ENCODE measurements at regions not wholly inside any gene's neighbourhood (a gene's known extent, or its start where the extent isn't known, plus 50 kb on each side); places are given as distances from the start of the nearest gene placed in this dataset.
A peak's percentile ranks its signal among the peaks of the same experiment; 100 is the strongest.

GRCh38 chr4:143273160-143273917, 63.3 kb upstream of the GAB1 start:
- Histone ChIP-seq H3K9me3 (peaks cover 0 to 7% (median 0%) of the 10 kb centered on the region in 4 donors), H3K4me3 (no peak overlapping the region), H3K4me1 (no peaks in the 10 kb centered on the region), H3K36me3 (no peaks in the 10 kb centered on the region), H3K27ac (no peak overlapping the region), H3K27me3 (no peaks in the 10 kb centered on the region)
- DNase-seq (ENCODE audit: low spot score in 2 of 2) = no peak
- TF ChIP-seq CTCF (IDR thresholded peaks at IDR 0.05) = no peak
- TF ChIP-seq EP300 (IDR thresholded peaks at IDR 0.05) = no peak
- TF ChIP-seq POLR2A (IDR thresholded peaks at IDR 0.05) = no peak
- WGBS, 2 donors = 91 to 95% methylated on average over 6 of the region's 6 CpGs

- peaks cover 0 to 7% (median 0%) of the 10 kb centered on the region in 4 donors for H3K9me3 ChIP-seq
- H3K27ac ChIP-seq = peak overlapping the region in 1 of 4 donors; percentile 55
- H3K4me3 ChIP-seq = no peak overlapping the region
- no peaks in the 10 kb centered on the region for H3K36me3 ChIP-seq
- peaks cover 0 to 23% (median 3%) of the 10 kb centered on the region in 4 donors for H3K4me1 ChIP-seq
- 81 to 90% methylated on average over 2 of the region's 2 CpGs for WGBS, 2 donors
- DNase-seq (ENCODE audit: low spot score in 2 of 2) = no peak
- TF ChIP-seq POLR2A (IDR thresholded peaks at IDR 0.05) (no peak), CTCF (IDR thresholded peaks at IDR 0.05) (no peak), EP300 (IDR thresholded peaks at IDR 0.05) (no peak)
- H3K27me3 ChIP-seq = no peaks in the 10 kb centered on the region
Measured at GRCh38 chr4:143280861-143281260, 55.8 kb upstream of the GAB1 start.

GRCh38 chr4:143281507-143282190, 55.0 kb upstream of the GAB1 start:
- TF ChIP-seq EP300 (IDR thresholded peaks at IDR 0.05) = no peak
- TF ChIP-seq POLR2A (IDR thresholded peaks at IDR 0.05) = no peak
- TF ChIP-seq CTCF (IDR thresholded peaks at IDR 0.05) = no peak
- peak overlapping the region in 2 of 4 donors; percentile 55 to 58 for H3K27ac ChIP-seq
- no peak overlapping the region for H3K4me3 ChIP-seq
- H3K4me1 ChIP-seq = peaks cover 0 to 29% (median 8%) of the 10 kb centered on the region in 4 donors
- 84 to 85% methylated on average over 4 of the region's 4 CpGs for WGBS, 2 donors
- DNase-seq (ENCODE audit: low spot score in 2 of 2) = no peak
- H3K36me3 ChIP-seq = no peaks in the 10 kb centered on the region
- H3K9me3 ChIP-seq = peaks cover 0 to 7% (median 0%) of the 10 kb centered on the region in 4 donors
- H3K27me3 ChIP-seq = no peaks in the 10 kb centered on the region

- 54 to 59% methylated on average over 3 of the region's 3 CpGs for WGBS, 2 donors
- no peaks in the 10 kb centered on the region for H3K36me3 ChIP-seq
- H3K4me3 ChIP-seq = no peak overlapping the region
- DNase-seq (ENCODE audit: low spot score in 2 of 2) = peak in 1 of 2 donors; percentile 10
- peaks cover 0 to 7% (median 0%) of the 10 kb centered on the region in 4 donors for H3K9me3 ChIP-seq
- peaks cover 0 to 35% (median 8%) of the 10 kb centered on the region in 4 donors for H3K4me1 ChIP-seq
- H3K27me3 ChIP-seq = no peaks in the 10 kb centered on the region
- H3K27ac ChIP-seq = peak overlapping the region in 2 of 4 donors; percentile 55 to 58
- no peak for TF ChIP-seq CTCF (IDR thresholded peaks at IDR 0.05)
- peak in 1 of 2 donors; percentile 49 for TF ChIP-seq EP300 (IDR thresholded peaks at IDR 0.05)
Measured at GRCh38 chr4:143282211-143282707, 54.4 kb upstream of the GAB1 start.
